DND-41 (cell line): ENCODE measurements at regions not wholly inside any gene's neighbourhood (a gene's known extent, or its start where the extent isn't known, plus 50 kb on each side); places are given as distances from the start of the nearest gene placed in this dataset.

Experiments
- EZH2 ChIP-seq: IDR thresholded peaks from 3 replicates; pipeline ENCODE4 v1.6.1; 2012; ENCODE audit warnings: borderline replicate concordance, low read depth, mild to moderate bottlenecking, moderate library complexity, low read length, inconsistent platforms; ENCODE audit not compliant: severe bottlenecking
- TF ChIP-seq, protein P1 (sequence below): IDR thresholded peaks from 2 replicates; pipeline ENCODE4 v1.5.1; 2012; ENCODE audit warnings: borderline replicate concordance, low read length, moderate library complexity, mild to moderate bottlenecking; ENCODE audit not compliant: poor library complexity, severe bottlenecking; ENCODE audit errors: extremely low read depth

DNA sequence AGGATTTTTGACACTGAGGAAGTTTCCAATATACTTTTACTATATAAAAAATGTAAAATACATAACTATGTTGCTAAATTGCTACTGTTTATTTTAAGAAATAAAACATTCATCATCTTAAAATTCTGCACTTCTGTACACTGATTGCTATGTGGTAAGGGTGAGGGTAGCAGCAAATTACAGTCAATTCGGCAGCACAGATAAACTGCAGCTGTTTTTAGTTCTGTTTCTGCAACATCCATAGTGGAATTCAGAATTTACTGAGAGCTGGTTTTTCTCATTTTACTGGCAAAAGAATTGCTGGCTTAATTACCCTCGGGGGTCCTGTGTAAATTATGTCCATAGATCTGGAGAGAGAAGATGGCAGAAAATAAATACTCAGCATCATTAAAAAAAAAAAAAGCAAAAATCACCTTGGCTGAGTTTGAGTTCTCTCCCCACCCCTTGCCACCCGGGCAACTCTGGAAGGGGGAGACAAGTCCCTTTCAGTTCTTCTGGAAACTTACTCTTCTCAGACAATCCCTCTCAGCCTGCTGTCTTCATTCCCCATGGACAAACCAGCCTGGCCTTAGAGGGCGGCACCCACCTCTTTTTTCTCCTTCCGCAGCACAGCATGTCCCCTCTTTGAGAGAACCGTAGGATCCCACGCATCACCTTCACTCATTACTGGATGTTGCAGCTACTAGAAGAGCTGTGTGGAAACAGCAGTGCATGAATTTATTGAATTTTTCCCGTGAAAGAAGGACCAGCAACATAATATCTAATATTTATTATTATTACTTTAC lies 501.1 kb upstream of the CELF2 start:
- TF ChIP-seq, protein P1, sequence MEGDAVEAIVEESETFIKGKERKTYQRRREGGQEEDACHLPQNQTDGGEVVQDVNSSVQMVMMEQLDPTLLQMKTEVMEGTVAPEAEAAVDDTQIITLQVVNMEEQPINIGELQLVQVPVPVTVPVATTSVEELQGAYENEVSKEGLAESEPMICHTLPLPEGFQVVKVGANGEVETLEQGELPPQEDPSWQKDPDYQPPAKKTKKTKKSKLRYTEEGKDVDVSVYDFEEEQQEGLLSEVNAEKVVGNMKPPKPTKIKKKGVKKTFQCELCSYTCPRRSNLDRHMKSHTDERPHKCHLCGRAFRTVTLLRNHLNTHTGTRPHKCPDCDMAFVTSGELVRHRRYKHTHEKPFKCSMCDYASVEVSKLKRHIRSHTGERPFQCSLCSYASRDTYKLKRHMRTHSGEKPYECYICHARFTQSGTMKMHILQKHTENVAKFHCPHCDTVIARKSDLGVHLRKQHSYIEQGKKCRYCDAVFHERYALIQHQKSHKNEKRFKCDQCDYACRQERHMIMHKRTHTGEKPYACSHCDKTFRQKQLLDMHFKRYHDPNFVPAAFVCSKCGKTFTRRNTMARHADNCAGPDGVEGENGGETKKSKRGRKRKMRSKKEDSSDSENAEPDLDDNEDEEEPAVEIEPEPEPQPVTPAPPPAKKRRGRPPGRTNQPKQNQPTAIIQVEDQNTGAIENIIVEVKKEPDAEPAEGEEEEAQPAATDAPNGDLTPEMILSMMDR = no peak
- no peak for TF ChIP-seq EZH2
